ENCODE measurements at regions not wholly inside any gene's neighbourhood (a gene's known extent, or its start where the extent isn't known, plus 50 kb on each side); places are given as distances from the start of the nearest gene placed in this dataset.
"Not testable (repeated sequence)": the region's sequence is repeated elsewhere in the genome, so short reads cannot be mapped to it uniquely, and the experiment has no call there.

DNA sequence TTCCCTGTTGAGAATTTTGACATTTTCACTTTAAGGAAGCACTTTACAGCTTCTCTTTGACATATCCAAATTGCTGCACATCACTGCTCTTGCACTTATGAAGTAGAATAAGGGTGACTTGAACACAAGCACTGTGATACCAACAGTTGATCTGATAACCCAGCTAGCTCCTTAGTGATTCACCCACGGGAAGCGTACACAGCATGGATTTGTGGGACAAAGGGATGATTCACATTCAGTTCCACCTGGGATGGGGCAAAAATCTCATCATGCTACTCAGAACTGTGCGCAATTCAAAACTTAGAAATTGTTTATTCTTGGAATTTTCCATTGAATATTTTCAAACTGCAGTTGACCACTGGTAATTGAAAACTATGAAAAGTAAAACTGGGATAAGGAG is 1565.5 kb upstream of the CDH9 start:
- H3K27me3 ChIP-seq, result no peaks in the 10 kb centered on the region
- TF ChIP-seq, protein P1, sequence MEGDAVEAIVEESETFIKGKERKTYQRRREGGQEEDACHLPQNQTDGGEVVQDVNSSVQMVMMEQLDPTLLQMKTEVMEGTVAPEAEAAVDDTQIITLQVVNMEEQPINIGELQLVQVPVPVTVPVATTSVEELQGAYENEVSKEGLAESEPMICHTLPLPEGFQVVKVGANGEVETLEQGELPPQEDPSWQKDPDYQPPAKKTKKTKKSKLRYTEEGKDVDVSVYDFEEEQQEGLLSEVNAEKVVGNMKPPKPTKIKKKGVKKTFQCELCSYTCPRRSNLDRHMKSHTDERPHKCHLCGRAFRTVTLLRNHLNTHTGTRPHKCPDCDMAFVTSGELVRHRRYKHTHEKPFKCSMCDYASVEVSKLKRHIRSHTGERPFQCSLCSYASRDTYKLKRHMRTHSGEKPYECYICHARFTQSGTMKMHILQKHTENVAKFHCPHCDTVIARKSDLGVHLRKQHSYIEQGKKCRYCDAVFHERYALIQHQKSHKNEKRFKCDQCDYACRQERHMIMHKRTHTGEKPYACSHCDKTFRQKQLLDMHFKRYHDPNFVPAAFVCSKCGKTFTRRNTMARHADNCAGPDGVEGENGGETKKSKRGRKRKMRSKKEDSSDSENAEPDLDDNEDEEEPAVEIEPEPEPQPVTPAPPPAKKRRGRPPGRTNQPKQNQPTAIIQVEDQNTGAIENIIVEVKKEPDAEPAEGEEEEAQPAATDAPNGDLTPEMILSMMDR (IDR thresholded peaks at IDR 0.05), result no peak
- DNase-seq (ENCODE audit: low spot score in 2 of 2), result no peak
- no peak overlapping the region for H3K27ac ChIP-seq
- 86% methylated on average over 3 of the region's 3 CpGs for WGBS
- H3K9me3 ChIP-seq, result peaks cover 8% of the 10 kb centered on the region
- H3K4me1 ChIP-seq, result no peaks in the 10 kb centered on the region
- no peak overlapping the region for H3K4me3 ChIP-seq
- no peaks in the 10 kb centered on the region for H3K36me3 ChIP-seq

DNA sequence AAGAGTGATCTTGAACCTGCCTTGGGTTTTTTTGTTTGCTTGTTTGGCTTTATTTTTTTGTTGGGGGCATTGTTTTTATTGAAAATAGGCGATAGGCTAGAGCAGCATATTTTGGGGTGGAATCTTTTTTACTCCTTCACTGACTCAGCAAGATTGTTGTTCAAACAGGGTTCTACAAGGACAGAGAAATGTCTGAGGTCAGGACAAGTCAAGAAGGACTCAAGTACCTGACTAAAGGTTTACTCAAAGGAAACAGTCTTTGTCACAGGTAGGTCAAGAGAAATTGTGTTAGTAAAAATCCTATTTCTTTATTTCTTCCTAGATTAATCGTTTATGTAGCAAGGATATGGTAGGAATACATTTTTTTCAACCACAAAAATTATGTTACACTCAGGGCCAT is 1564.0 kb upstream of the CDH9 start:
- Histone ChIP-seq H3K4me3 (no peak overlapping the region), H3K27me3 (no peaks in the 10 kb centered on the region), H3K9me3 (no peaks in the 10 kb centered on the region), H3K27ac (no peak overlapping the region), H3K36me3 (no peaks in the 10 kb centered on the region), H3K4me1 (no peaks in the 10 kb centered on the region)
- no peak for DNase-seq (ENCODE audit: low spot score in 2 of 2)
- WGBS, result 72% methylated on average over 2 of the region's 2 CpGs
- no peak for TF ChIP-seq EP300 (IDR thresholded peaks at IDR 0.05)
- TF ChIP-seq POLR2AphosphoS5 (IDR thresholded peaks at IDR 0.05), result no peak
- TF ChIP-seq, protein P1 (IDR thresholded peaks at IDR 0.05), result no peak
- no peak for TF ChIP-seq POLR2A (IDR thresholded peaks at IDR 0.05)

DNA sequence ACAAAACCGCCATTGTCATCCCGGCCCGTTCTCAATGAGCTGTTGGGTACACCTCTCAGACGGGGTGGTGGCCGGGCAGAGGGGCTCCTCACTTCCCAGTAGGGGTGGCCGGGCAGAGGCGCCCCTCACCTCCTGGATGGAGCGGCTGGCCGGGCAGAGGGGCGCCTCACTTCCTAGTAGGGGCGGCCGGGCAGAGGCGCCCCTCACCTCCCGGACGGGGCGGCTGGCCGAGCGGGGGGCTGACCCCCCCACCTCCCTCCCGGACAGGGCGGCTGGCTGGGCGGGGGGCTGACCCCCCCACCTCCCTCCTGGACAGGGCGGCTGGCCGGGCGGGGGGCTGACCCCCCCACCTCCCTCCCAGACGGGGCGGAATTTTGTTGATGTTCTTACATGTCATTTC is 1558.3 kb upstream of the CDH9 start:
- 86% methylated on average over 16 of the region's 26 CpGs for WGBS
- H3K27ac ChIP-seq; H3K4me1 ChIP-seq; H3K27me3 ChIP-seq; DNase-seq (ENCODE audit: low spot score in 2 of 2); H3K9me3 ChIP-seq; H3K4me3 ChIP-seq; H3K36me3 ChIP-seq: not testable (repeated sequence)

DNA sequence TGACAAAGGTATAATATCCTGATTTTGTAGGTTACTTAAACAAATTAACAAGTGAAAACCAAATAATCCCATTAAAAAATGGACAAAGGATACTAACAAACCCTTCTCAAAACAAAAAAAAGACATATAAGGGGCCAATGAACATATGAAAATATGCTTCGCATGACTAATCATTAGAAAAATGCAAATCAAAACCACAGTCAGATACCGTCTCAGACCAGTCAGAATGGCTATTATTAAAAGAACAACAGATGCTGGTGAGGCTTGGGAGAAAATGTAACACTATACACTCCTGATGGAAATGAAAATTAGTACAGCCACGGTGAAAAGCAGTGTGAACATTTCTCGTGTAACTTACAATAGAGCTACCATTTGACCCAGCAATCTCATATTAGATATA is 1542.2 kb upstream of the CDH9 start:
- WGBS, result 75% methylated on average over 4 of the region's 4 CpGs
- H3K4me1 ChIP-seq, result no peaks in the 10 kb centered on the region
- no peaks in the 10 kb centered on the region for H3K36me3 ChIP-seq
- H3K4me3 ChIP-seq, result no peak overlapping the region
- no peak overlapping the region for H3K27ac ChIP-seq
- DNase-seq (ENCODE audit: low spot score in 2 of 2), result no peak
- peaks cover 6% of the 10 kb centered on the region for H3K9me3 ChIP-seq
- H3K27me3 ChIP-seq, result no peaks in the 10 kb centered on the region
- TF ChIP-seq POLR2AphosphoS5 (IDR thresholded peaks at IDR 0.05), result no peak
- TF ChIP-seq POLR2A (IDR thresholded peaks at IDR 0.05), result no peak
- TF ChIP-seq, protein P1 (IDR thresholded peaks at IDR 0.05), result no peak
- TF ChIP-seq EP300 (IDR thresholded peaks at IDR 0.05), result no peak

DNA sequence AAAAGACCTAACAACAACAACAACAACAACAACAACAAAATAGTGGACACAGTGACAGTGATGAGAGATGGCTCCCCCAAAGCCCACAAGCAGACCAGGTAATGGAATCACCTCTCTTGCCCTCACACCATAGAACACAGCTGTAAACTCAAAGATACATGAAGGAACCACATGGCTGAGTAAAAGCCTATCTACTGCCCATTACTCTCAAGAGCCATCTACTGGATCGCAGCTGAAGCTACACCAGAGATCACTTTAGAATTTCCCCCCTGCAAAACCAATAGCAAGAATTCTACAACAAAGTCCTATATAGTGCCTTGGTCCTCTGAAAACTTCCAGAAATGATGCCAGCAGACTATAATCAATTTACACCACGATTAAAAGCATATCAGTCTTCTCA is 1537.6 kb upstream of the CDH9 start:
- no peak for TF ChIP-seq EP300 (IDR thresholded peaks at IDR 0.05)
- TF ChIP-seq, protein P1 (IDR thresholded peaks at IDR 0.05), result no peak
- TF ChIP-seq POLR2A (IDR thresholded peaks at IDR 0.05), result no peak
- no peak for TF ChIP-seq POLR2AphosphoS5 (IDR thresholded peaks at IDR 0.05)
- Histone ChIP-seq H3K27me3 (no peaks in the 10 kb centered on the region), H3K9me3 (peaks cover 6% of the 10 kb centered on the region), H3K27ac (no peak overlapping the region), H3K36me3 (no peaks in the 10 kb centered on the region), H3K4me3 (no peak overlapping the region), H3K4me1 (no peaks in the 10 kb centered on the region)
- 79% methylated on average over 2 of the region's 2 CpGs for WGBS
- DNase-seq (ENCODE audit: low spot score in 2 of 2), result no peak

DNA sequence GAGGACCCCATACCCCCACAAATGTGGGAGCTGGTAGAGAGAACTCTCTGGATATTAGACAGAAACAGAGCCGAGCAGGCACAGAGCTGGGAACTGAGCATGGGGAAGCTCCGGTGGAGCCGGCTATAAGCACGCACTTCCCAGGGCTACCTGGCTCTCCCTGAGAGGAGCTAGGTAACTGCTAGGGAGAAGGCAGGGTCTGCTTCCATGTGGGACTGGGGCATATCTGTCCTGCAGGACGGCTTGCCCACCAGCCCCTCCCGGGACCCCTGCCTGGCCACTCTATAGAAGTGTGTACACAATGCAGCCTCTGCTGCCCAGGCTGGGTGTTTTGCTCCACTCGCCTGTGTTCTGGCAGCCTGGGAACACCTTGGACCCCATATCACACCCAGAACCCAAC is 1537.0 kb upstream of the CDH9 start:
- TF ChIP-seq POLR2A (IDR thresholded peaks at IDR 0.05), result no peak
- Histone ChIP-seq H3K4me1 (no peaks in the 10 kb centered on the region), H3K27ac (no peak overlapping the region), H3K36me3 (no peaks in the 10 kb centered on the region), H3K4me3 (no peak overlapping the region), H3K27me3 (no peaks in the 10 kb centered on the region), H3K9me3 (peaks cover 6% of the 10 kb centered on the region)
- DNase-seq (ENCODE audit: low spot score in 2 of 2), result no peak
- 96% methylated on average over 5 of the region's 7 CpGs for WGBS
